ENCODE measurements at regions not wholly inside any gene's neighbourhood (a gene's known extent, or its start where the extent isn't known, plus 50 kb on each side); places are given as distances from the start of the nearest gene placed in this dataset.
"Not testable (repeated sequence)": the region's sequence is repeated elsewhere in the genome, so short reads cannot be mapped to it uniquely, and the experiment has no call there.

DNA sequence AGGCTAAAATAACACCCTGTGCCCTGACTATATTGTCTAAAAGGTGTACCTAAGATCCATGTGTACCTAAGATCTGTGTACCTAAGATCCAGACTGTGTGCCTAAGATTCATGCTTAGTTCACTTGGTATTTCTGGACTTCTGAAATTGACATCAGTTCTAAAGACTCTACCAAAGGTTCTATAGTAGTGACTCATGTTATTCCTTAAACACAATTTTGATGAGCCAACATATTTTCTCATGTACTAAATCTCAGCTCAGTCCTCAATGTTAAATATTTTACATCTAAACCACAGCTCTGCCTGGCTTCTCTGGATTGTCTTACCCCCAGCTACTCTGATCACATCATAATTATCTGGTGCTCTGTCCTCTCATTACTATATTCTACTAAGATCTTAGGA lies 802.3 kb upstream of the SORCS1 start:
- no peaks in the 10 kb centered on the region for H3K9me3 Mint-ChIP-seq (ENCODE audit: unreplicated experiment)
- ChIA-PET POLR2A (no interaction called here), CTCF (no interaction called here)
- intact Hi-C loops (cut with micrococcal nuclease): no loop called here
- no peaks in the 10 kb centered on the region for H3K36me3 Mint-ChIP-seq (ENCODE audit: insufficient read depth, unreplicated experiment)
- BruUV-seq (replicated peaks): no TSS peak
- TF ChIP-seq, protein P1, sequence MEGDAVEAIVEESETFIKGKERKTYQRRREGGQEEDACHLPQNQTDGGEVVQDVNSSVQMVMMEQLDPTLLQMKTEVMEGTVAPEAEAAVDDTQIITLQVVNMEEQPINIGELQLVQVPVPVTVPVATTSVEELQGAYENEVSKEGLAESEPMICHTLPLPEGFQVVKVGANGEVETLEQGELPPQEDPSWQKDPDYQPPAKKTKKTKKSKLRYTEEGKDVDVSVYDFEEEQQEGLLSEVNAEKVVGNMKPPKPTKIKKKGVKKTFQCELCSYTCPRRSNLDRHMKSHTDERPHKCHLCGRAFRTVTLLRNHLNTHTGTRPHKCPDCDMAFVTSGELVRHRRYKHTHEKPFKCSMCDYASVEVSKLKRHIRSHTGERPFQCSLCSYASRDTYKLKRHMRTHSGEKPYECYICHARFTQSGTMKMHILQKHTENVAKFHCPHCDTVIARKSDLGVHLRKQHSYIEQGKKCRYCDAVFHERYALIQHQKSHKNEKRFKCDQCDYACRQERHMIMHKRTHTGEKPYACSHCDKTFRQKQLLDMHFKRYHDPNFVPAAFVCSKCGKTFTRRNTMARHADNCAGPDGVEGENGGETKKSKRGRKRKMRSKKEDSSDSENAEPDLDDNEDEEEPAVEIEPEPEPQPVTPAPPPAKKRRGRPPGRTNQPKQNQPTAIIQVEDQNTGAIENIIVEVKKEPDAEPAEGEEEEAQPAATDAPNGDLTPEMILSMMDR (IDR thresholded peaks at IDR 0.05; ENCODE audit: unreplicated experiment): no peak
- H3K27me3 Mint-ChIP-seq (ENCODE audit: insufficient read depth, unreplicated experiment): no peaks in the 10 kb centered on the region
- H3K4me3 Mint-ChIP-seq (ENCODE audit: unreplicated experiment): no peak overlapping the region
- DNase-seq (ENCODE audit: unreplicated experiment): no peak
- H3K4me1 Mint-ChIP-seq (ENCODE audit: insufficient read depth, unreplicated experiment): peaks cover 32% of the 10 kb centered on the region
- H3K27ac Mint-ChIP-seq (ENCODE audit: low read depth, unreplicated experiment): no peak overlapping the region

DNA sequence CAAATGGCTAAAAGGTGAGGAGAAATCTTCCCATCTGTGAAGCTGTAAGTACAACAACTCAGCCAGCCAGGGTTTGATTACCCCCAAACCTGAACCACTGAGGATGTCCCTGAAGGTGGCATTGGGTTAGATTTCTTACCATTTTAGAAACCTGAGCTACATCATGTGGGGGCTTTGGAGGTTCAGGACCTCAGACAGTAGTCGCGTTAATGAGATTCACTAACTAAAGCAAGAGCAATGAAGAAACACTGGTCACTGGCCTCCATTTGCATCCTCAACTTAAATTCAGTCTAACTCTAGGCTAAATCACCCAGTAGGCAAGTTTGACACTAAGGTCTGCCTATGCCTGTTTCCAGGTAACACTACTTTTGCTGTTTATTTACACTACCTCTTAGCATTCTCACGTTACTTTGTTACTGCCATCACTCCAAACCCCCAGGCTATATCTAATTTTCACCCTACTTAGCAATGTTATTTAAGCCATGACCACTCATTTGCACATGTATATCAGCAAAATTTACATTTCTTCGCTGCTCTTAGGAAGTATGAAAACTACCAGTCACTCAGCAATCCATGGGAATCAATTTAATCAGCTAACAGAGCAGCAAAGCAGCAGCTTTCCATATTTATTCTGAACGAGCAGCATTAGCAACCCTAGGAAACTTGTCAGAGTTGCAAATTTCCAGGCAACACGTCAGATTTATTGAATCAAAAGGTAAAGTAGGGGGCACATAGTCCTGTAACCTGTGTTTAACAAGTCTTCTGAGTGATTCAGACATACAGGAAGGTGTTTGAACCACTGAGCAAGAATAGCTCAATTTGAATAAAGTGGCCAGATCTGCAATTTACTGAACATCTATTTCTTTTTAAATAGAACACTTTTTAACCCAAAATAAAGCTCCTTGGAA lies 788.4 kb upstream of the SORCS1 start:
- no TSS peak for BruUV-seq (replicated peaks)
- Mint-ChIP-seq H3K27ac (ENCODE audit: low read depth, unreplicated experiment) (no peak overlapping the region), H3K4me1 (ENCODE audit: insufficient read depth, unreplicated experiment) (peaks cover 6% of the 10 kb centered on the region), H3K36me3 (ENCODE audit: insufficient read depth, unreplicated experiment) (no peaks in the 10 kb centered on the region), H3K27me3 (ENCODE audit: insufficient read depth, unreplicated experiment) (no peaks in the 10 kb centered on the region), H3K9me3 (ENCODE audit: unreplicated experiment) (no peaks in the 10 kb centered on the region), H3K4me3 (ENCODE audit: unreplicated experiment) (no peak overlapping the region)
- TF ChIP-seq, protein P1 (IDR thresholded peaks at IDR 0.05; ENCODE audit: unreplicated experiment): no peak
- DNase-seq (ENCODE audit: unreplicated experiment): no peak
- ChIA-PET POLR2A (interaction anchor here (0.5 to 1.3 kb wide), 2 partner anchors 12 to 1254 kb away, joined by 3 to 4 read pairs; no protein-coding TSS in a partner anchor), CTCF (interaction anchor here (0.6 kb wide), 1 partner anchor 139 kb away, joined by 3 read pairs; no protein-coding TSS in a partner anchor)
- intact Hi-C loops (cut with micrococcal nuclease): no loop called here

- H3K27ac Mint-ChIP-seq (ENCODE audit: low read depth, unreplicated experiment); H3K27me3 Mint-ChIP-seq (ENCODE audit: insufficient read depth, unreplicated experiment); CTCF ChIA-PET; H3K4me3 Mint-ChIP-seq (ENCODE audit: unreplicated experiment); H3K4me1 Mint-ChIP-seq (ENCODE audit: insufficient read depth, unreplicated experiment); H3K9me3 Mint-ChIP-seq (ENCODE audit: unreplicated experiment); intact Hi-C loops (cut with micrococcal nuclease); BruUV-seq (replicated peaks); H3K36me3 Mint-ChIP-seq (ENCODE audit: insufficient read depth, unreplicated experiment); DNase-seq (ENCODE audit: unreplicated experiment): not testable (repeated sequence)
- POLR2A ChIA-PET: interaction anchor here (1.0 kb wide), 1 partner anchor 374 kb away, joined by 3 read pairs; no protein-coding TSS in a partner anchor
Measured at GRCh38 chr10:107950411-107951062, 786.0 kb upstream of the SORCS1 start.

DNA sequence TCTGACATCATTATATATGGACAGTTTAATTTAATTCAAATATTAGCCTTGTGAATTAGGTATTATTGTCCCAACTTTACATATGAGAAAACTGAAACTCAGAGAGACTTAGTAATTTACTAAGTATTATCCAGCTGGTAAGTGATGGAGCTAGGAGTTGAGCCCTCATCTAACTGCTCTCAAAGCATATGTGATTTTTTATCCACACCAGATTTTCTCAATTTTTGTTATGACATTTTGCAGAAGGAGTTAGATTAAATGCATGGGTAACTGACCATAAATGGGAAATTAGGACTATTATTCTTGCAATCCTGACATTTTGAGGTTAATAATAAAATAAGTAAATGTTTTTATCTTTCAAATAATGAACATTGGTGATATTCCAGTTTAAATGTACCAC lies 778.3 kb upstream of the SORCS1 start:
- CTCF ChIA-PET: no interaction called here

More for the DNA sequence above, 778.3 kb upstream of the SORCS1 start:
- no peaks in the 10 kb centered on the region for H3K9me3 Mint-ChIP-seq (ENCODE audit: unreplicated experiment)
- no peak for DNase-seq (ENCODE audit: unreplicated experiment)
- no peak overlapping the region for H3K4me3 Mint-ChIP-seq (ENCODE audit: unreplicated experiment)
- no peaks in the 10 kb centered on the region for H3K4me1 Mint-ChIP-seq (ENCODE audit: insufficient read depth, unreplicated experiment)
- H3K27ac Mint-ChIP-seq (ENCODE audit: low read depth, unreplicated experiment): no peak overlapping the region
- POLR2A ChIA-PET: no interaction called here
- TF ChIP-seq, protein P1 (IDR thresholded peaks at IDR 0.05; ENCODE audit: unreplicated experiment): no peak
- H3K36me3 Mint-ChIP-seq (ENCODE audit: insufficient read depth, unreplicated experiment): no peaks in the 10 kb centered on the region
- H3K27me3 Mint-ChIP-seq (ENCODE audit: insufficient read depth, unreplicated experiment): no peaks in the 10 kb centered on the region
- intact Hi-C loops (cut with micrococcal nuclease): no loop called here
- BruUV-seq (replicated peaks): no TSS peak

Data from MCF 10A (cell line).